Mesenchymal stem cell (in vitro differentiated cells and primary cell): ENCODE measurements at regions not wholly inside any gene's neighbourhood (a gene's known extent, or its start where the extent isn't known, plus 50 kb on each side); places are given as distances from the start of the nearest gene placed in this dataset.

ENCODE experiments used
- DNase-seq: peaks from one replicate; pipeline ENCODE4 v3.0.0-alpha.2; 2013
- H2AFZ ChIP-seq: one replicate; pipeline ENCODE4 v1.6.1; 2013; ENCODE audit warnings: low read depth, mild to moderate bottlenecking, control low read depth, inconsistent platforms, low read length, moderate library complexity
- H2AK5ac ChIP-seq: 2 replicates; pipeline ENCODE4 v1.6.1; 2013; ENCODE audit warnings: low read length, moderate library complexity, mild to moderate bottlenecking, inconsistent platforms; ENCODE audit not compliant: severe bottlenecking
- H2BK120ac ChIP-seq: one replicate; pipeline ENCODE4 v1.6.1; 2013; ENCODE audit warnings: low read depth, mild to moderate bottlenecking, inconsistent platforms, low read length, moderate library complexity
- H2BK12ac ChIP-seq, 2 experiments: one replicate each; pipeline ENCODE4 v1.6.1; 2013; ENCODE audit warnings: inconsistent platforms in 2 of 2, low read length in 2 of 2, mild to moderate bottlenecking in 2 of 2, moderate library complexity in 2 of 2, control low read depth in 1 of 2
- H2BK15ac ChIP-seq: one replicate; pipeline ENCODE4 v1.6.1; 2013; ENCODE audit warnings: mild to moderate bottlenecking, low read depth, inconsistent platforms; ENCODE audit not compliant: poor library complexity, severe bottlenecking
- H2BK5ac ChIP-seq: 2 replicates; pipeline ENCODE4 v1.6.1; 2013; ENCODE audit warnings: low read depth, mild to moderate bottlenecking, low read length, control low read depth, inconsistent platforms; ENCODE audit not compliant: poor library complexity, severe bottlenecking
- H3K14ac ChIP-seq, 2 experiments: one replicate each; pipeline ENCODE4 v1.6.1; 2013; ENCODE audit warnings: inconsistent platforms in 2 of 2, low read length in 2 of 2, control low read depth in 1 of 2, mild to moderate bottlenecking in 1 of 2, moderate library complexity in 1 of 2
- H3K18ac ChIP-seq, 2 experiments: one replicate each; pipeline ENCODE4 v1.6.1; 2013; ENCODE audit warnings: inconsistent platforms in 2 of 2, low read length in 2 of 2, control low read depth in 1 of 2, low read depth in 1 of 2, mild to moderate bottlenecking in 1 of 2
- H3K23ac ChIP-seq, 2 experiments: one replicate each; pipeline ENCODE4 v1.6.1; 2013; ENCODE audit warnings: inconsistent platforms in 2 of 2, low read length in 2 of 2, mild to moderate bottlenecking in 2 of 2, moderate library complexity in 2 of 2, control low read depth in 1 of 2
- H3K27ac ChIP-seq: 2 replicates; pipeline ENCODE4 v1.5.1; 2013; ENCODE audit warnings: mild to moderate bottlenecking, moderate library complexity, low read length, control low read depth, inconsistent platforms; ENCODE audit not compliant: poor library complexity, severe bottlenecking
- H3K27me3 ChIP-seq, 2 experiments: 2 replicates each; pipeline versions ENCODE4 v1.6.1 to v1.7.0; 2013; ENCODE audit warnings: low read length in 2 of 2, mild to moderate bottlenecking in 2 of 2, moderate library complexity in 2 of 2, control low read depth in 1 of 2, inconsistent platforms in 1 of 2; ENCODE audit not compliant: control insufficient read depth in 1 of 2, insufficient read depth in 1 of 2
- H3K36me3 ChIP-seq, 2 experiments: 2 replicates each; pipeline versions ENCODE4 v1.6.1 to v1.7.0; 2013; ENCODE audit warnings: low read length in 2 of 2, control low read depth in 1 of 2, inconsistent platforms in 1 of 2, low read depth in 1 of 2, mild to moderate bottlenecking in 1 of 2; ENCODE audit not compliant: insufficient read depth in 2 of 2, control insufficient read depth in 1 of 2
- H3K4ac ChIP-seq, 2 experiments: one replicate each; pipeline ENCODE4 v1.6.1; 2013; ENCODE audit warnings: inconsistent platforms in 2 of 2, low read length in 2 of 2, mild to moderate bottlenecking in 2 of 2, moderate library complexity in 2 of 2, control low read depth in 1 of 2, low read depth in 1 of 2
- H3K4me1 ChIP-seq: 2 replicates; pipeline ENCODE4 v1.6.1; 2013; ENCODE audit warnings: low read depth, low read length, control low read depth; ENCODE audit not compliant: control insufficient read depth, insufficient read depth
- H3K4me2 ChIP-seq: 2 replicates; pipeline ENCODE4 v1.6.1; 2013; ENCODE audit warnings: low read length, mild to moderate bottlenecking, inconsistent platforms; ENCODE audit not compliant: poor library complexity, severe bottlenecking
- H3K4me3 ChIP-seq, 2 experiments: 2 replicates each; pipeline versions ENCODE4 v1.5.1 to v1.7.0; 2013; ENCODE audit warnings: low read length in 2 of 2, mild to moderate bottlenecking in 2 of 2, control low read depth in 1 of 2, low read depth in 1 of 2; ENCODE audit not compliant: insufficient read depth in 1 of 2
- H3K79me1 ChIP-seq: replicated peaks from 2 replicates; pipeline ENCODE4 v1.6.1; 2013; ENCODE audit warnings: mild to moderate bottlenecking, control low read depth, low read length, inconsistent platforms; ENCODE audit not compliant: poor library complexity, severe bottlenecking
- H3K9ac ChIP-seq: 2 replicates; pipeline ENCODE4 v1.7.0; 2013; ENCODE audit warnings: mild to moderate bottlenecking, low read length, moderate library complexity
- H3K9me3 ChIP-seq: 2 replicates; pipeline ENCODE4 v1.7.0; 2013; ENCODE audit warnings: mild to moderate bottlenecking, low read length; ENCODE audit not compliant: control insufficient read depth
- H4K8ac ChIP-seq: one replicate; pipeline ENCODE4 v1.6.1; 2013; ENCODE audit warnings: inconsistent platforms, mild to moderate bottlenecking, low read length, moderate library complexity
- H4K91ac ChIP-seq: one replicate; pipeline ENCODE4 v1.6.1; 2013; ENCODE audit warnings: mild to moderate bottlenecking, low read length, inconsistent platforms
- WGBS: methylation state at CpG from one replicate; pipeline ENCODE4 v1.1.7; 2013; ENCODE audit warnings: mixed read lengths; 5-methylcytosine and 5-hydroxymethylcytosine counted together

DNA sequence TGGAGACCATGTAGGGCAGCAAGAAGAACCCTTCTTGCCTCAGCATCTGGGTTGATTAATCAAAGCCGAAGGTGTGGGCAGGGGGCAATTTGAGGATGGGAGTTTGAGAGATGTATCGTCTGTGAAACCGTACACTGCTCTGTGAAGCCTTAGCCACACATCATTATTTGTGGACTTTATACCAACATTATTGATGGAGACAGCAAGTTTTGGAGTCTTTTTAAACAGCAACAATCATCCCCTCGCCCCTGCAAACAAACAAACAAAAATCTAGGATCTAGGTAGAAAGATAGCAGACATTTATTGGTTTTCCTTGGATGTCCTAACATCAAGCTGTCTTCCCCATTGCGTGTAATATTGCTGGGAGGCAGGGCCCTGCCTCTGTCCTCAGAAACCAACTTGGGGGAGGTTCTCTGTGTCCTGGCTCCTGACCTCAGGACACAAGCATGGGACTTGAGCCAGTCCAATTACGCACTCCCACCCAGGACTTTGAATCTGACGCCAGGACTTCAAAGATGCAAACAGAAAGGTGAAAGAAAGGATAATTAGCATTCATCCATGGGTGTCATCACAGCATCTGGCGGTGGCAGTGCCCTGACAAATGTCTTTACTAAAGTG is 61.6 kb upstream of the PLET1 start:
- Histone ChIP-seq H3K27ac (no peak overlapping the region), H3K9me3 (no peaks in the 10 kb centered on the region), H3K14ac (no peak overlapping the region), H3K4me2 (no peak overlapping the region), H2AFZ (no peak overlapping the region), H3K27me3 (no peaks in the 10 kb centered on the region), H4K8ac (peak overlapping the region; percentile 62), H2BK120ac (no peak overlapping the region), H3K4me3 (no peak overlapping the region), H3K79me1 (no peaks in the 10 kb centered on the region), H3K4me1 (peaks cover 11% of the 10 kb centered on the region), H2BK15ac (no peak overlapping the region), H2AK5ac (no peak overlapping the region), H3K9ac (no peak overlapping the region), H3K4ac (peak overlapping the region; percentile 30 to 58), H2BK5ac (no peak overlapping the region), H4K91ac (no peak overlapping the region), H3K36me3 (no peaks in the 10 kb centered on the region), H2BK12ac (peak overlapping the region; percentile 18 to 89), H3K23ac (no peak overlapping the region), H3K18ac (peak overlapping the region; percentile 34 to 35)
- 80% methylated on average over 6 of the region's 8 CpGs for WGBS
- DNase-seq, result no peak

DNA sequence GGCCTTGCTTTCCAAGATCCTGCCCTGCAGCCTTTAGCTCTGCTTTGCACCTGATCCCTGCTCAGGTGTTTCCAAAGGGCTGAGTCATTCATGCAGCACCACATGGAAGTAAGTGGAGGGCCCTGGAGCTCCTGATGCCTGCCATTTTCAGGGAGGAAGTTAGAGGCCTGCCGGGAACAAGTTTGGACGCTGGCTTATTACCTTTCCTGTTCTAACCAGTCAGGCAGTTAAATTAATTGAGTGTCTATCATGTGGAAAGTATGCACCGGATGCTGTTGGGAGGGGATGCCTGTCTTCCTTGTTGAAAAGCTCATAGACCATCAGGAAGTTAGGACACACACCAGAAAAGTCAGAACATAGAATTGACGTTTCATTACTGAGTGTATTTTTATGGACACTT is 73.7 kb upstream of the PLET1 start:
- Histone ChIP-seq H3K14ac (no peak overlapping the region), H3K79me1 (no peaks in the 10 kb centered on the region), H2BK12ac (no peak overlapping the region), H3K4ac (no peak overlapping the region), H3K9ac (no peak overlapping the region), H3K9me3 (no peaks in the 10 kb centered on the region), H3K4me3 (no peak overlapping the region), H3K23ac (no peak overlapping the region), H2BK120ac (no peak overlapping the region), H3K36me3 (no peaks in the 10 kb centered on the region), H2AFZ (no peak overlapping the region), H2BK15ac (no peak overlapping the region), H3K4me2 (no peak overlapping the region), H3K4me1 (no peaks in the 10 kb centered on the region), H2BK5ac (no peak overlapping the region), H4K8ac (no peak overlapping the region), H3K27me3 (peaks cover 0 to 19% of the 10 kb centered on the region in 2 experiments), H2AK5ac (no peak overlapping the region), H3K18ac (no peak overlapping the region), H4K91ac (no peak overlapping the region), H3K27ac (no peak overlapping the region)
- 93% methylated on average over 3 of the region's 4 CpGs for WGBS
- DNase-seq, result no peak

DNA sequence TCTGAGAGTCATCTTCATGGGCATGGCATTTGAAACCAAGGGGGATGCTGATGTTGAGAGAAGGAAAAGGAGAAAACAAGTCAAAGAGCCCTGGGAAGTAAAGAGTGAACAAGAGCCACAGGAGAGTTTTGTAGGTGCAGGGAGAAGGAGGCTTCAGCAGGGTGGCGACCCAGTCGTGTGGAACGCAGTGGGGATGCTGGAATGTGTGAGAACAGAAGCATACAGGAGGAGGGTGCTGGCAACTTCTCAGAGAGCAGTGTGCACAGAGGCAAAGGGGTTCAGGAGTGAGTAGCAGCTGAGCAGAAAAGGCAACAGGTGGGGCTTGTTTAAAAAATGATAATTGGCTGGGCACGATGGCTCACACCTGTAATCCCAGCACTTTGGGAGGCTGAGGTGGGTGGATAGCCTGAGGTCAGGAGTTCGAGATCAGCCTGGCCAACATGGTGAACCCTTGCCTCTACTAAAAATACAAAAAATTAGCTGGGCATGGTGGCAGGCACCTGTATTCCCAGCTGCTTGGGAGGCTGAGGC is 75.8 kb upstream of the PLET1 start:
- H3K4me1 ChIP-seq, result no peaks in the 10 kb centered on the region
- no peak overlapping the region for H3K27ac ChIP-seq
- H2AK5ac ChIP-seq, result no peak overlapping the region
- H3K79me1 ChIP-seq, result no peaks in the 10 kb centered on the region
- no peak overlapping the region for H3K9ac ChIP-seq
- H2BK15ac ChIP-seq, result no peak overlapping the region
- no peak overlapping the region for H3K18ac ChIP-seq
- H3K4ac ChIP-seq, result no peak overlapping the region
- no peaks in the 10 kb centered on the region for H3K36me3 ChIP-seq
- H3K4me2 ChIP-seq, result no peak overlapping the region
- H3K4me3 ChIP-seq, result no peak overlapping the region
- H4K8ac ChIP-seq, result no peak overlapping the region
- H2AFZ ChIP-seq, result no peak overlapping the region
- no peak overlapping the region for H4K91ac ChIP-seq
- H3K14ac ChIP-seq, result peak overlapping the region in 1 of 2 experiments; percentile 59
- H3K23ac ChIP-seq, result no peak overlapping the region
- DNase-seq, result no peak
- H3K9me3 ChIP-seq, result no peaks in the 10 kb centered on the region
- peaks cover 0 to 19% of the 10 kb centered on the region in 2 experiments for H3K27me3 ChIP-seq
- no peak overlapping the region for H2BK120ac ChIP-seq
- no peak overlapping the region for H2BK12ac ChIP-seq
- 95% methylated on average over 4 of the region's 5 CpGs for WGBS
- no peak overlapping the region for H2BK5ac ChIP-seq

DNA sequence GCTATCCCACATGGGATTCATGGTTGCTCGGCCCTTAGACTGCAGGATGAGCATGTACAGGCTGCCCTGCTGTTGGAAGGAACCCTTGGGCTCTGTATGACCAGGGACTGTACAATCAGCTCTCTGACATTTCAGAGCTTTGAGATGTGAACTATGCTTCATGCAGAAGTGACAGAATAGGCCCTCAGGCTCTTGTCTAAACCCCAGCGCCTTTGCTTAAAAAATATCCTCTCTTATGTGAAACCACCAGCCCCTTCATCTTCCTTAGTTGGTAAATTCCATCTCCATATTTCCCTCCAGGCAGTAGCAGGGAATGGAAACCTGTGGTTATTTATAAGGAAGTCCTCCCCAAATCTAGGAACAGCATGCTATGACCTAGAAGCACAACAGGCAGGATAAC is 78.9 kb upstream of the PLET1 start:
- Histone ChIP-seq H4K8ac (no peak overlapping the region), H2AK5ac (no peak overlapping the region)
- WGBS, result 90% methylated on average over 2 of the region's 2 CpGs

More for the DNA sequence above, 78.9 kb upstream of the PLET1 start:
- Histone ChIP-seq H3K18ac (no peak overlapping the region), H3K36me3 (no peaks in the 10 kb centered on the region), H3K23ac (no peak overlapping the region), H4K91ac (no peak overlapping the region), H2BK12ac (no peak overlapping the region), H3K4me3 (no peak overlapping the region), H3K4me2 (no peak overlapping the region), H3K9ac (no peak overlapping the region), H3K4me1 (no peaks in the 10 kb centered on the region), H2AFZ (no peak overlapping the region), H2BK15ac (no peak overlapping the region), H3K27me3 (peaks cover 0 to 15% of the 10 kb centered on the region in 2 experiments), H3K27ac (no peak overlapping the region), H2BK120ac (no peak overlapping the region), H3K9me3 (no peaks in the 10 kb centered on the region), H3K4ac (no peak overlapping the region), H3K79me1 (no peaks in the 10 kb centered on the region), H2BK5ac (no peak overlapping the region), H3K14ac (no peak overlapping the region)
- no peak for DNase-seq
